HepG2 (cell line): ENCODE measurements at regions not wholly inside any gene's neighbourhood (a gene's known extent, or its start where the extent isn't known, plus 50 kb on each side); places are given as distances from the start of the nearest gene placed in this dataset.

Source experiments
- ATAC-seq: fragments of 200-7000 bp; cut with Tn5 transposase; 3 replicates; pipeline ENCODE4 v1.9.1; 2020; ENCODE audit warnings: mild to moderate bottlenecking, moderate library complexity
- BruUV-seq: library from RNA; stranded (reverse); fragments of 400-500 nt; replicated peaks from 2 replicates; lab custom pipeline; 2021; lab: Mats Ljungman, UMichigan
- CTCF ChIA-PET: fragments of 300-600 bp; formaldehyde crosslinking; extraction: SDS; loops from one replicate; lab custom pipeline; 2021; ENCODE audit warnings: low total read pairs, inconsistent platforms, low intra/inter-chr PET ratio; lab: Yijun Ruan, JAX
- POLR2A ChIA-PET: fragments of 350-600 bp; sonication (Branson Sonifier 250); formaldehyde crosslinking; loops from one replicate; lab custom pipeline; 2020; ENCODE audit warnings: antibody characterized with exemption, inconsistent platforms; lab: Yijun Ruan, JAX
- DNase-seq: peaks from one replicate; pipeline ENCODE4 v3.0.0-alpha.2; 2015; ENCODE audit warnings: low spot score
- FAIRE-seq: peaks from 3 replicates; lab custom pipeline; 2011; peaks lifted over from hg19 to GRCh38; lab: Jason Lieb, UNC
- H2AFZ ChIP-seq: one replicate; pipeline ENCODE4 v1.6.1; 2011; ENCODE audit warnings: low read length, inconsistent platforms
- H3K27ac ChIP-seq: fragments of 300-600 bp; 3 replicates; pipeline ENCODE4 v1.8.0; 2011; ENCODE audit warnings: mixed run types, mild to moderate bottlenecking, mixed read lengths, low read length, inconsistent platforms; ENCODE audit not compliant: insufficient read depth; ENCODE audit errors: extremely low read length
- H3K27me3 ChIP-seq, 2 experiments: fragments of 200-600 bp in 1 of 2; 2 replicates in 1 of 2; 3 replicates in 1 of 2; pipeline versions ENCODE4 v1.6.0 to v1.8.0; 2011; ENCODE audit warnings: low read length in 2 of 2, mild to moderate bottlenecking in 2 of 2, moderate library complexity in 2 of 2, inconsistent platforms in 1 of 2; ENCODE audit not compliant: insufficient read depth in 2 of 2, control insufficient read depth in 1 of 2
- H3K36me3 ChIP-seq, 2 experiments: fragments of 200-600 bp in 1 of 2; replicated peaks in 1 of 2; 2 replicates in 1 of 2; 3 replicates in 1 of 2; pipeline versions ENCODE4 v1.5.1 to v1.8.0; 2011; ENCODE audit warnings: low read length in 2 of 2, inconsistent platforms in 1 of 2; ENCODE audit not compliant: insufficient read depth in 2 of 2, control insufficient read depth in 1 of 2
- H3K4me1 ChIP-seq: 2 replicates; pipeline ENCODE4 v1.5.1; 2012; ENCODE audit warnings: low read length, inconsistent platforms; ENCODE audit not compliant: insufficient read depth
- H3K4me2 ChIP-seq: 2 replicates; pipeline ENCODE4 v1.6.0; 2011; ENCODE audit warnings: low read depth, low read length, inconsistent platforms
- H3K4me3 ChIP-seq, 3 experiments: fragments of 200-600 bp in 1 of 3; sonication (generic), shearing (Covaris generic) in 1 of 3; replicated peaks in 1 of 3; 2 replicates each; pipeline ENCODE4 v1.5.1; 2011 to 2016; ENCODE audit warnings: low read length in 3 of 3, inconsistent platforms in 2 of 3, low read depth in 2 of 3, mild to moderate bottlenecking in 2 of 3, control low read depth in 1 of 3, mixed read lengths in 1 of 3; ENCODE audit not compliant: insufficient read depth in 1 of 3
- H3K79me2 ChIP-seq: one replicate; pipeline ENCODE4 v1.6.1; 2011; ENCODE audit warnings: low read length, inconsistent platforms; ENCODE audit not compliant: insufficient read depth
- H3K9ac ChIP-seq: 2 replicates; pipeline ENCODE4 v1.6.0; 2011; ENCODE audit warnings: mild to moderate bottlenecking, low read depth, low read length, inconsistent platforms; ENCODE audit not compliant: insufficient read depth
- H3K9me3 ChIP-seq: 2 replicates; pipeline ENCODE4 v1.5.1; 2012; ENCODE audit warnings: mild to moderate bottlenecking, low read length
- H4K20me1 ChIP-seq: 2 replicates; pipeline ENCODE4 v1.6.0; 2011; ENCODE audit warnings: inconsistent platforms, mild to moderate bottlenecking, low read length, moderate library complexity; ENCODE audit not compliant: insufficient read depth
- ATF7 ChIP-seq, 2 experiments: fragments of 450-650 bp in 1 of 2; sonication (generic) in 1 of 2; formaldehyde crosslinking in 1 of 2; IDR thresholded peaks; 2 replicates each; pipeline versions ENCODE4 v1.4.0 to v1.6.1; 2016 to 2020; ENCODE audit warnings: antibody characterized with exemption in 1 of 2, mild to moderate bottlenecking in 1 of 2, missing genetic modification reagents in 1 of 2
- BRCA1 ChIP-seq: sonication (generic); formaldehyde crosslinking; IDR thresholded peaks from 2 replicates; pipeline ENCODE4 v1.4.0; 2020; ENCODE audit warnings: missing genetic modification reagents
- HDAC1 ChIP-seq: sonication (generic); formaldehyde crosslinking; IDR thresholded peaks from 2 replicates; pipeline ENCODE4 v1.5.1; 2020; ENCODE audit warnings: mild to moderate bottlenecking, missing genetic modification reagents
- REST ChIP-seq, 2 experiments: IDR thresholded peaks; 2 replicates each; pipeline ENCODE4 v1.6.1; 2011 to 2012; ENCODE audit warnings: low read length in 2 of 2, borderline replicate concordance in 1 of 2, low read depth in 1 of 2, mild to moderate bottlenecking in 1 of 2, moderate library complexity in 1 of 2
- WGBS: methylation state at CpG from one replicate; pipeline ENCODE4 v1.1.6; 2017; ENCODE audit warnings: low lambda C conversion rate; 5-methylcytosine and 5-hydroxymethylcytosine counted together
- in situ Hi-C: cut with HindIII; loops from 2 replicates; pipeline ENCODE4 v1.10.0; 2017; ENCODE audit warnings: low pct_unique_long_range_greater_than_20kb; ENCODE audit not compliant: extremely low pct_ligation_motif_present
- intact Hi-C: fragments of 100-400 bp; cut with micrococcal nuclease; formaldehyde crosslinking; loops from one replicate; pipeline ENCODE4 v1.10.0; 2022; ENCODE audit not compliant: unreplicated experiment

- Histone ChIP-seq H4K20me1 (no peaks in the 10 kb centered on the region), H3K9ac (no peak overlapping the region), H3K27me3 (no peaks in the 10 kb centered on the region)
- POLR2A ChIA-PET: no interaction called here
- BruUV-seq: no TSS peak
- DNase-seq: no peak
- no peak for TF ChIP-seq BRCA1
- no peak for TF ChIP-seq REST (IDR thresholded peaks at IDR 0.05; ENCODE audit: borderline replicate concordance in 1 of 2, low read depth in 1 of 2, low read length in 2 of 2)
- TF ChIP-seq ATF7 (IDR thresholded peaks at IDR 0.05): no peak
- no peak for TF ChIP-seq ATF7 (CRISPR knock-in tag; IDR thresholded peaks at IDR 0.05)
- TF ChIP-seq HDAC1: no peak
- TF ChIP-seq, all 625 proteins: peak for 0
- Histone ChIP-seq H3K36me3 (no peaks in the 10 kb centered on the region), H3K9me3 (peaks cover 14% of the 10 kb centered on the region), H2AFZ (no peak overlapping the region), H3K27ac (no peak overlapping the region), H3K4me1 (no peaks in the 10 kb centered on the region), H3K79me2 (no peaks in the 10 kb centered on the region), H3K4me2 (no peak overlapping the region), H3K4me3 (no peak overlapping the region)
- in situ Hi-C loops (no loop called here), intact Hi-C loops (no loop called here)
- CTCF ChIA-PET: no interaction called here
- WGBS: 45% methylated on average over 3 of the region's 3 CpGs
- FAIRE-seq: no peak
- no peak for ATAC-seq
Observed at GRCh38 chr12:127435439-127435838, 831.5 kb upstream of the TMEM132C start.
